ENCODE measurements at regions not wholly inside any gene's neighbourhood (a gene's known extent, or its start where the extent isn't known, plus 50 kb on each side); places are given as distances from the start of the nearest gene placed in this dataset.

- no peak for DNase-seq
Observed at GRCh38 chr12:94032368-94032767, 116.0 kb upstream of the PLXNC1 start.

GRCh38 chr12:94033101-94033500, 115.3 kb upstream of the PLXNC1 start:
- peak in 1 of 2 donors; percentile 38 for DNase-seq

- DNase-seq: no peak
Observed at GRCh38 chr12:94033784-94034183, 114.6 kb upstream of the PLXNC1 start.

- no peak for DNase-seq
Observed at GRCh38 chr12:94037444-94037843, 110.9 kb upstream of the PLXNC1 start.

- no peak for DNase-seq
Observed at GRCh38 chr12:94038605-94039004, 109.8 kb upstream of the PLXNC1 start.

- no peak for DNase-seq
Observed at GRCh38 chr12:94039199-94039840, 109.1 kb upstream of the PLXNC1 start.

- no peak for DNase-seq
Observed at GRCh38 chr12:94039914-94040313, 108.5 kb upstream of the PLXNC1 start.

GRCh38 chr12:94041850-94042249, 106.5 kb upstream of the PLXNC1 start:
- DNase-seq: no peak

- DNase-seq: no peak
Observed at GRCh38 chr12:94042321-94042720, 106.1 kb upstream of the PLXNC1 start.

GRCh38 chr12:94046626-94047410, 101.6 kb upstream of the PLXNC1 start:
- DNase-seq: no peak

- DNase-seq: no peak
Observed at GRCh38 chr12:94047781-94048567, 100.4 kb upstream of the PLXNC1 start.

GRCh38 chr12:94048757-94049156, 99.6 kb upstream of the PLXNC1 start:
- DNase-seq: no peak

- no peak for DNase-seq
Observed at GRCh38 chr12:94049718-94050117, 98.7 kb upstream of the PLXNC1 start.

- no peak for DNase-seq
Observed at GRCh38 chr12:94053676-94054075, 94.7 kb upstream of the PLXNC1 start.

- DNase-seq: no peak
Observed at GRCh38 chr12:94055528-94055927, 92.8 kb upstream of the PLXNC1 start.

- no peak for DNase-seq
Observed at GRCh38 chr12:94056419-94057158, 91.8 kb upstream of the PLXNC1 start.

GRCh38 chr12:94057262-94058151, 90.9 kb upstream of the PLXNC1 start:
- no peak for DNase-seq

GRCh38 chr12:94059394-94060368, 88.7 kb upstream of the PLXNC1 start:
- DNase-seq: no peak

- DNase-seq: no peak
Observed at GRCh38 chr12:94062194-94062593, 86.2 kb upstream of the PLXNC1 start.

- DNase-seq: no peak
Observed at GRCh38 chr12:94062796-94063635, 85.4 kb upstream of the PLXNC1 start.

Measured in CD4-positive, alpha-beta T cell treated with Interleukin-4 for 1 hour (primary cell).